ENCODE measurements at regions not wholly inside any gene's neighbourhood (a gene's known extent, or its start where the extent isn't known, plus 50 kb on each side); places are given as distances from the start of the nearest gene placed in this dataset.

- no peaks in the 10 kb centered on the region for H3K4me1 ChIP-seq
- H3K27ac ChIP-seq: no peak overlapping the region
- ATAC-seq: no peak
- TF ChIP-seq EP300 (IDR thresholded peaks at IDR 0.05) (no peak), CTCF (IDR thresholded peaks at IDR 0.05) (no peak), POLR2AphosphoS5 (IDR thresholded peaks at IDR 0.05) (no peak)
- no peaks in the 10 kb centered on the region for H3K36me3 ChIP-seq
- H3K27me3 ChIP-seq: no peaks in the 10 kb centered on the region
- H3K4me3 ChIP-seq: no peak overlapping the region
- H3K9me3 ChIP-seq: no peaks in the 10 kb centered on the region
- 94 to 96% methylated on average over 2 of the region's 2 CpGs for WGBS, 2 donors (ENCODE audit: low coverage in 1 of 2)
These were observed 344.6 kb downstream of the GBE1 start for GRCh38 chr3:81416812-81417211.

DNA sequence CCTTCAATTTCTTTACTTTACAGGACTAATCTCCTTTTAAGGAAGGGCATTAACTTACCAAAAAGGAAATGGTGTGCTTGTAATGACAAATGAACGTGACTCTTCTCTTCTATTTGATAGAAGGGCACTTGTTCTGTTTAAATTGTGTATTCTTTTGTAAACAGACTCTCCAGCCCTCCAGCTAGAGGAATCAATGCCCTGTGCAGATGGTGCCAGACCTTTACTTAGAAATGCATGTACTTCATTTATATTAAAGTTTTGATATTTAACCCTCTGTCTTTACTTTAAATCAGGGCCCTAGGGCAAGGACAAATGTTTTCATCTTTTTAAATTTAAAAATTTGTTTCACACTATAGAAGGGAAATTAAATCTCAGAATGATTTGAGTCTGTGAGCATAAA, 355.1 kb downstream of the GBE1 start:
- TF ChIP-seq CTCF (IDR thresholded peaks at IDR 0.05): no peak
- TF ChIP-seq POLR2AphosphoS5 (IDR thresholded peaks at IDR 0.05): no peak
- no peak for TF ChIP-seq POLR2A (IDR thresholded peaks at IDR 0.05)
- no peak for TF ChIP-seq EP300 (IDR thresholded peaks at IDR 0.05)
- Histone ChIP-seq H3K27me3 (no peaks in the 10 kb centered on the region), H3K4me3 (no peak overlapping the region), H3K36me3 (no peaks in the 10 kb centered on the region), H3K9me3 (no peaks in the 10 kb centered on the region), H3K27ac (no peak overlapping the region), H3K4me1 (no peaks in the 10 kb centered on the region)
- no peak for ATAC-seq
- WGBS, 2 donors (ENCODE audit: low coverage in 1 of 2): 9 to 29% methylated on average over 1 of the region's 1 CpG

- Histone ChIP-seq H3K27ac (no peak overlapping the region), H3K36me3 (no peaks in the 10 kb centered on the region), H3K4me1 (no peaks in the 10 kb centered on the region), H3K27me3 (no peaks in the 10 kb centered on the region), H3K4me3 (no peak overlapping the region), H3K9me3 (no peaks in the 10 kb centered on the region)
- TF ChIP-seq POLR2AphosphoS5 (IDR thresholded peaks at IDR 0.05): no peak
- no peak for TF ChIP-seq EP300 (IDR thresholded peaks at IDR 0.05)
- no peak for TF ChIP-seq POLR2A (IDR thresholded peaks at IDR 0.05)
- TF ChIP-seq CTCF (IDR thresholded peaks at IDR 0.05): no peak
- 69 to 75% methylated on average over 2 to 7 of the region's 7 CpGs for WGBS, 2 donors (ENCODE audit: low coverage in 1 of 2)
- no peak for ATAC-seq
These were observed 365.5 kb downstream of the GBE1 start for GRCh38 chr3:81395739-81396513.

DNA sequence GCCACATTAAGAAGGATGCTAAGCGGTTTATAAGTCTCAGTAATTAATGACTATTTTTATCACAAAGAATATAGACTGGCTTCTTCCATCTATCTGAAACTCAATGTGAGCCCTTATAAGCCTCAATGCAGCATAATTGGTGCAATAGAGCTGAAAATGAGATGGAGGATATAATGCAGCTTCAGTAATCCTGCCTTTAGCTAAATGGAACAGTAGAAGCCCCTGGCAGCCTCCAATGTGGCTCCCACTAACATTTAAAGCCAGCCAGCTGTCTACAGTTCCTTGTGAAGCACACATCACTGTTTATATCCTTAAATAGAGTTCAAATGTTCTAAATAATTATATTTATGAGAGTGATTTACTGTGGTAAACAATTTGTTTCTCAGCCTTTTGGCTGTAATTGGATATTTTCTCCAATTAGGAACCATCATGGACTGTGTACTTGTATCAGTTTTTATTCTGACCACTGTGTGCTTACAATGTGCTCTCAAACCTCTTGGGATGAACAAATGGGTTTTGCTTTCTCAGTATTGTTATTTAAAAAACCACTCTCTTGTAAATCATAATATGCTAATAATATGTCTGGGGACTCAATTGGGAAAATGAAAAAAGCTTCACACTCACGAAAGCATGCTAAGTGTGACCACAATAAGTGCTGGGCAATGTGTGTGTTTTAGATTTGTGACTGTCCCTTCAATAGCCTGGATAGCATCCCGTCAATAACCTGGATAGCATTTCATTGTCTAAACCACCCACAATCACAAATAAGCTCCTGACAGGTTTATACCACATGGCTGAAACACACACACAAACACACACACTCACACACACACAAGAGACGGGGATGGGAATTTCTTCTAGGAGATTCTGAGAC, 366.6 kb downstream of the GBE1 start:
- 93 to 94% methylated on average over 3 to 4 of the region's 4 CpGs for WGBS, 2 donors (ENCODE audit: low coverage in 1 of 2)

GRCh38 chr3:81393251-81393650, 368.2 kb downstream of the GBE1 start:
- Histone ChIP-seq H3K9me3 (no peaks in the 10 kb centered on the region), H3K36me3 (no peaks in the 10 kb centered on the region), H3K27ac (no peak overlapping the region), H3K4me3 (no peak overlapping the region), H3K27me3 (no peaks in the 10 kb centered on the region), H3K4me1 (no peaks in the 10 kb centered on the region)
- TF ChIP-seq CTCF (IDR thresholded peaks at IDR 0.05): no peak
- no peak for TF ChIP-seq POLR2A (IDR thresholded peaks at IDR 0.05)
- no peak for TF ChIP-seq POLR2AphosphoS5 (IDR thresholded peaks at IDR 0.05)
- no peak for TF ChIP-seq EP300 (IDR thresholded peaks at IDR 0.05)
- ATAC-seq: no peak
- 25 to 31% methylated on average over 1 of the region's 1 CpG for WGBS, 2 donors (ENCODE audit: low coverage in 1 of 2)

More for the DNA sequence above, 366.6 kb downstream of the GBE1 start:
- Histone ChIP-seq H3K36me3 (no peaks in the 10 kb centered on the region), H3K4me3 (no peak overlapping the region), H3K4me1 (no peaks in the 10 kb centered on the region), H3K27ac (no peak overlapping the region), H3K9me3 (no peaks in the 10 kb centered on the region), H3K27me3 (no peaks in the 10 kb centered on the region)
- ATAC-seq: no peak
- no peak for TF ChIP-seq EP300 (IDR thresholded peaks at IDR 0.05)

All from gastroesophageal sphincter (tissue), 4 donors.